ENCODE measurements at regions not wholly inside any gene's neighbourhood (a gene's known extent, or its start where the extent isn't known, plus 50 kb on each side); places are given as distances from the start of the nearest gene placed in this dataset.

GRCh38 chr5:138664276-138664943 lies 88.8 kb upstream of the CTNNA1 start:
- Histone ChIP-seq H3K4me3 (ENCODE audit: low read depth in 1 of 3, low read length in 3 of 3) (no peak overlapping the region), H3K9me3 (ENCODE audit: control insufficient read depth in 4 of 4, low read length in 3 of 4) (no peaks in the 10 kb centered on the region), H3K4me1 (ENCODE audit: control insufficient read depth in 4 of 4, insufficient read depth in 4 of 4, low read length in 3 of 4) (no peaks in the 10 kb centered on the region), H3K27ac (ENCODE audit: low read depth in 1 of 2, low read length in 2 of 2) (no peak overlapping the region), H3K27me3 (ENCODE audit: control insufficient read depth in 4 of 4, insufficient read depth in 4 of 4, low read length in 3 of 4) (no peaks in the 10 kb centered on the region), H3K9ac (ENCODE audit: low read depth in 1 of 2, low read length in 2 of 2) (no peak overlapping the region), H3K36me3 (ENCODE audit: control insufficient read depth in 4 of 4, insufficient read depth in 3 of 4, low read depth in 1 of 4, low read length in 3 of 4) (no peaks in the 10 kb centered on the region)
- DNase-seq (ENCODE audit: low spot score), result no peak
- no peak for TF ChIP-seq FOXA2 (IDR thresholded peaks at IDR 0.05)
- TF ChIP-seq, protein P1, sequence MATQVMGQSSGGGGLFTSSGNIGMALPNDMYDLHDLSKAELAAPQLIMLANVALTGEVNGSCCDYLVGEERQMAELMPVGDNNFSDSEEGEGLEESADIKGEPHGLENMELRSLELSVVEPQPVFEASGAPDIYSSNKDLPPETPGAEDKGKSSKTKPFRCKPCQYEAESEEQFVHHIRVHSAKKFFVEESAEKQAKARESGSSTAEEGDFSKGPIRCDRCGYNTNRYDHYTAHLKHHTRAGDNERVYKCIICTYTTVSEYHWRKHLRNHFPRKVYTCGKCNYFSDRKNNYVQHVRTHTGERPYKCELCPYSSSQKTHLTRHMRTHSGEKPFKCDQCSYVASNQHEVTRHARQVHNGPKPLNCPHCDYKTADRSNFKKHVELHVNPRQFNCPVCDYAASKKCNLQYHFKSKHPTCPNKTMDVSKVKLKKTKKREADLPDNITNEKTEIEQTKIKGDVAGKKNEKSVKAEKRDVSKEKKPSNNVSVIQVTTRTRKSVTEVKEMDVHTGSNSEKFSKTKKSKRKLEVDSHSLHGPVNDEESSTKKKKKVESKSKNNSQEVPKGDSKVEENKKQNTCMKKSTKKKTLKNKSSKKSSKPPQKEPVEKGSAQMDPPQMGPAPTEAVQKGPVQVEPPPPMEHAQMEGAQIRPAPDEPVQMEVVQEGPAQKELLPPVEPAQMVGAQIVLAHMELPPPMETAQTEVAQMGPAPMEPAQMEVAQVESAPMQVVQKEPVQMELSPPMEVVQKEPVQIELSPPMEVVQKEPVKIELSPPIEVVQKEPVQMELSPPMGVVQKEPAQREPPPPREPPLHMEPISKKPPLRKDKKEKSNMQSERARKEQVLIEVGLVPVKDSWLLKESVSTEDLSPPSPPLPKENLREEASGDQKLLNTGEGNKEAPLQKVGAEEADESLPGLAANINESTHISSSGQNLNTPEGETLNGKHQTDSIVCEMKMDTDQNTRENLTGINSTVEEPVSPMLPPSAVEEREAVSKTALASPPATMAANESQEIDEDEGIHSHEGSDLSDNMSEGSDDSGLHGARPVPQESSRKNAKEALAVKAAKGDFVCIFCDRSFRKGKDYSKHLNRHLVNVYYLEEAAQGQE (IDR thresholded peaks at IDR 0.05), result no peak
- no peak for TF ChIP-seq TAF1 (conservative IDR thresholded peaks at IDR 0.05)
- no peak for TF ChIP-seq GABPA (IDR thresholded peaks at IDR 0.05 in 1 of 2, conservative IDR thresholded peaks at IDR 0.05 in 1 of 2)
- TF ChIP-seq RXRA (IDR thresholded peaks at IDR 0.05), result no peak
- TF ChIP-seq HNF4G (IDR thresholded peaks at IDR 0.05), result no peak
- TF ChIP-seq FOXA1 (IDR thresholded peaks at IDR 0.05), result no peak
- no peak for TF ChIP-seq JUND (IDR thresholded peaks at IDR 0.05)
- no peak for TF ChIP-seq SP1 (IDR thresholded peaks at IDR 0.05)
- no peak for TF ChIP-seq MAX (IDR thresholded peaks at IDR 0.05)
- no peak for TF ChIP-seq NR2F2 (IDR thresholded peaks at IDR 0.05)
- no peak for TF ChIP-seq YY1 (IDR thresholded peaks at IDR 0.05)
- TF ChIP-seq EGR1 (IDR thresholded peaks at IDR 0.05; ENCODE audit: low read depth in 2 of 2), result no peak
- 78% methylated on average over 9 of the region's 9 CpGs for WGBS

DNA sequence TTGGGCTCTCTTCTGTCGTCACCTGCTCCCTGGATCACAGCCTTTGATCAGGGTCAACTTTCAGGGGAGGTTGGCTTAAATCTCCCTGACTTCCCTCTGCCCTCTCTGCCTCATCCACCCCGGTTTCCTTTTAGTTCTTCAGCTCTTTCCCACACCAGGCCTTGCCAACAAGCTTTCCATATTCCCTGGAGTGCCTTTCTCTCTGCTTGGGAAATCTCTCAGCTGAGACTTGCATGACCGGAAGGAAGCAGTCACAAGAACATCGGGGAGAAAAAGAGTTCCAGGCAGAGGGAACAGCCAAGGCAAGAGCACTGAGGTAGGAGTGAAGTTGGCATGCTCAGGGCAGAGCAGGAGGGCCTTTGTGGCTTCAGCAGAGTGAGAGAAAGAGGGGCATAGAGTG lies 88.4 kb upstream of the HSPA9 start:
- Histone ChIP-seq H3K27me3 (ENCODE audit: control insufficient read depth in 4 of 4, insufficient read depth in 4 of 4, low read length in 3 of 4) (no peaks in the 10 kb centered on the region), H3K4me3 (ENCODE audit: low read depth in 1 of 3, low read length in 3 of 3) (no peak overlapping the region), H3K9me3 (ENCODE audit: control insufficient read depth in 4 of 4, low read length in 3 of 4) (no peaks in the 10 kb centered on the region), H3K9ac (ENCODE audit: low read depth in 1 of 2, low read length in 2 of 2) (no peak overlapping the region), H3K36me3 (ENCODE audit: control insufficient read depth in 4 of 4, insufficient read depth in 3 of 4, low read depth in 1 of 4, low read length in 3 of 4) (no peaks in the 10 kb centered on the region), H3K27ac (ENCODE audit: low read depth in 1 of 2, low read length in 2 of 2) (no peak overlapping the region), H3K4me1 (ENCODE audit: control insufficient read depth in 4 of 4, insufficient read depth in 4 of 4, low read length in 3 of 4) (no peaks in the 10 kb centered on the region)
- WGBS, result 73% methylated on average over 4 of the region's 4 CpGs
- DNase-seq (ENCODE audit: low spot score), result no peak
- TF ChIP-seq RXRA (IDR thresholded peaks at IDR 0.05) (no peak), EGR1 (IDR thresholded peaks at IDR 0.05; ENCODE audit: low read depth in 2 of 2) (no peak), FOXA1 (IDR thresholded peaks at IDR 0.05) (no peak), MAX (IDR thresholded peaks at IDR 0.05) (no peak), JUND (IDR thresholded peaks at IDR 0.05) (no peak), SP1 (IDR thresholded peaks at IDR 0.05) (no peak), YY1 (IDR thresholded peaks at IDR 0.05) (no peak), GABPA (IDR thresholded peaks at IDR 0.05 in 1 of 2, conservative IDR thresholded peaks at IDR 0.05 in 1 of 2) (no peak), FOXA2 (IDR thresholded peaks at IDR 0.05) (no peak), NR2F2 (IDR thresholded peaks at IDR 0.05) (no peak)
- TF ChIP-seq, protein P2, sequence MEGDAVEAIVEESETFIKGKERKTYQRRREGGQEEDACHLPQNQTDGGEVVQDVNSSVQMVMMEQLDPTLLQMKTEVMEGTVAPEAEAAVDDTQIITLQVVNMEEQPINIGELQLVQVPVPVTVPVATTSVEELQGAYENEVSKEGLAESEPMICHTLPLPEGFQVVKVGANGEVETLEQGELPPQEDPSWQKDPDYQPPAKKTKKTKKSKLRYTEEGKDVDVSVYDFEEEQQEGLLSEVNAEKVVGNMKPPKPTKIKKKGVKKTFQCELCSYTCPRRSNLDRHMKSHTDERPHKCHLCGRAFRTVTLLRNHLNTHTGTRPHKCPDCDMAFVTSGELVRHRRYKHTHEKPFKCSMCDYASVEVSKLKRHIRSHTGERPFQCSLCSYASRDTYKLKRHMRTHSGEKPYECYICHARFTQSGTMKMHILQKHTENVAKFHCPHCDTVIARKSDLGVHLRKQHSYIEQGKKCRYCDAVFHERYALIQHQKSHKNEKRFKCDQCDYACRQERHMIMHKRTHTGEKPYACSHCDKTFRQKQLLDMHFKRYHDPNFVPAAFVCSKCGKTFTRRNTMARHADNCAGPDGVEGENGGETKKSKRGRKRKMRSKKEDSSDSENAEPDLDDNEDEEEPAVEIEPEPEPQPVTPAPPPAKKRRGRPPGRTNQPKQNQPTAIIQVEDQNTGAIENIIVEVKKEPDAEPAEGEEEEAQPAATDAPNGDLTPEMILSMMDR (IDR thresholded peaks at IDR 0.05; ENCODE audit: low read depth, low read length, missing input control), result no peak
- TF ChIP-seq, protein P3, sequence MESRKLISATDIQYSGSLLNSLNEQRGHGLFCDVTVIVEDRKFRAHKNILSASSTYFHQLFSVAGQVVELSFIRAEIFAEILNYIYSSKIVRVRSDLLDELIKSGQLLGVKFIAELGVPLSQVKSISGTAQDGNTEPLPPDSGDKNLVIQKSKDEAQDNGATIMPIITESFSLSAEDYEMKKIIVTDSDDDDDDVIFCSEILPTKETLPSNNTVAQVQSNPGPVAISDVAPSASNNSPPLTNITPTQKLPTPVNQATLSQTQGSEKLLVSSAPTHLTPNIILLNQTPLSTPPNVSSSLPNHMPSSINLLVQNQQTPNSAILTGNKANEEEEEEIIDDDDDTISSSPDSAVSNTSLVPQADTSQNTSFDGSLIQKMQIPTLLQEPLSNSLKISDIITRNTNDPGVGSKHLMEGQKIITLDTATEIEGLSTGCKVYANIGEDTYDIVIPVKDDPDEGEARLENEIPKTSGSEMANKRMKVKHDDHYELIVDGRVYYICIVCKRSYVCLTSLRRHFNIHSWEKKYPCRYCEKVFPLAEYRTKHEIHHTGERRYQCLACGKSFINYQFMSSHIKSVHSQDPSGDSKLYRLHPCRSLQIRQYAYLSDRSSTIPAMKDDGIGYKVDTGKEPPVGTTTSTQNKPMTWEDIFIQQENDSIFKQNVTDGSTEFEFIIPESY (IDR thresholded peaks at IDR 0.05), result no peak
